NCI-H524 (cell line): ENCODE measurements at regions not wholly inside any gene's neighbourhood (a gene's known extent, or its start where the extent isn't known, plus 50 kb on each side); places are given as distances from the start of the nearest gene placed in this dataset.
A peak's percentile ranks its signal among the peaks of the same experiment; 100 is the strongest.
"Not testable (repeated sequence)": the region's sequence is repeated elsewhere in the genome, so short reads cannot be mapped to it uniquely, and the experiment has no call there.

Experiments
- DNase-seq, 2 experiments: peaks; one replicate each; lab custom pipeline; 2025; lab: John Stamatoyannopoulos, UW

- DNase-seq = no peak
Observed at GRCh38 chr4:106869551-106869950, 166.6 kb downstream of the DKK2 start.

- no peak for DNase-seq
Observed at GRCh38 chr4:106868381-106869035, 167.6 kb downstream of the DKK2 start.

- DNase-seq = no peak
Observed at GRCh38 chr4:106864231-106864630, 171.9 kb downstream of the DKK2 start.

GRCh38 chr4:106854569-106855351, 181.4 kb downstream of the DKK2 start:
- DNase-seq = no peak

GRCh38 chr4:106852426-106852825, 183.7 kb downstream of the DKK2 start:
- DNase-seq = no peak

GRCh38 chr4:106851726-106852125, 184.4 kb downstream of the DKK2 start:
- DNase-seq = no peak

- DNase-seq = no peak
Observed at GRCh38 chr4:106850691-106851090, 185.4 kb downstream of the DKK2 start.

GRCh38 chr4:106835919-106836318, 200.2 kb downstream of the DKK2 start:
- DNase-seq = no peak

GRCh38 chr4:106830879-106831278, 205.2 kb downstream of the DKK2 start:
- no peak for DNase-seq

GRCh38 chr4:106818764-106819163, 217.3 kb downstream of the DKK2 start:
- DNase-seq = no peak

GRCh38 chr4:106816496-106816895, 219.6 kb downstream of the DKK2 start:
- no peak for DNase-seq

- no peak for DNase-seq
Observed at GRCh38 chr4:106810122-106810521, 226.0 kb downstream of the DKK2 start.

- peak; percentile 0 to 3 for DNase-seq
Observed at GRCh38 chr4:106809076-106809475, 227.0 kb downstream of the DKK2 start.

GRCh38 chr4:106806158-106806797, 229.8 kb downstream of the DKK2 start:
- DNase-seq = no peak

GRCh38 chr4:106803083-106803482, 233.0 kb downstream of the DKK2 start:
- DNase-seq = no peak

- no peak for DNase-seq
Observed at GRCh38 chr4:106801386-106801785, 234.7 kb downstream of the DKK2 start.

GRCh38 chr4:106796876-106797275, 239.2 kb downstream of the DKK2 start:
- no peak for DNase-seq

- no peak for DNase-seq
Observed at GRCh38 chr4:106795326-106795725, 240.8 kb downstream of the DKK2 start.

GRCh38 chr4:106793933-106794332, 242.2 kb downstream of the DKK2 start:
- DNase-seq = no peak

- DNase-seq = no peak
Observed at GRCh38 chr4:106775636-106776035, 260.5 kb downstream of the DKK2 start.

GRCh38 chr4:106774055-106774454, 262.1 kb downstream of the DKK2 start:
- not testable (repeated sequence) for DNase-seq

GRCh38 chr4:106773076-106773905, 262.8 kb downstream of the DKK2 start:
- DNase-seq = no peak
